ENCODE measurements at regions not wholly inside any gene's neighbourhood (a gene's known extent, or its start where the extent isn't known, plus 50 kb on each side); places are given as distances from the start of the nearest gene placed in this dataset.
A peak's percentile ranks its signal among the peaks of the same experiment; 100 is the strongest.

DNA sequence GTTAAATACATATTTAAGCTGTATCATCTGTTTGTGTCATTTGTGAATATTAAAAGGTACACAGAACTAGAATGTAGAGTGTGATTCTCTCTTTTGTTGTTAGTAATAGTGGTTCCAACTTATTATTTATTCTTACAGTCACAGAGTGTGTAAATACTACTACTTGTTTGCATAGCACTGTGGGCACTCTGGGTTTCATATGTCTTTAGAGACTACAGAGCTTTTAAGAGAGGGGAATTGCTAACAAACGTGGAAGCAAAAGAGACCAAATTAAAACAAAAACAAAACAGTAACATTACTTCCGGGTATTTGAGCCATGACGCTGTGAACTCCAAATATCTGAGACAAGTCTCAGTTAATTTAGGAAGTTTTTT, 828.0 kb upstream of the DPPA4 start:
- TF ChIP-seq, protein P1, sequence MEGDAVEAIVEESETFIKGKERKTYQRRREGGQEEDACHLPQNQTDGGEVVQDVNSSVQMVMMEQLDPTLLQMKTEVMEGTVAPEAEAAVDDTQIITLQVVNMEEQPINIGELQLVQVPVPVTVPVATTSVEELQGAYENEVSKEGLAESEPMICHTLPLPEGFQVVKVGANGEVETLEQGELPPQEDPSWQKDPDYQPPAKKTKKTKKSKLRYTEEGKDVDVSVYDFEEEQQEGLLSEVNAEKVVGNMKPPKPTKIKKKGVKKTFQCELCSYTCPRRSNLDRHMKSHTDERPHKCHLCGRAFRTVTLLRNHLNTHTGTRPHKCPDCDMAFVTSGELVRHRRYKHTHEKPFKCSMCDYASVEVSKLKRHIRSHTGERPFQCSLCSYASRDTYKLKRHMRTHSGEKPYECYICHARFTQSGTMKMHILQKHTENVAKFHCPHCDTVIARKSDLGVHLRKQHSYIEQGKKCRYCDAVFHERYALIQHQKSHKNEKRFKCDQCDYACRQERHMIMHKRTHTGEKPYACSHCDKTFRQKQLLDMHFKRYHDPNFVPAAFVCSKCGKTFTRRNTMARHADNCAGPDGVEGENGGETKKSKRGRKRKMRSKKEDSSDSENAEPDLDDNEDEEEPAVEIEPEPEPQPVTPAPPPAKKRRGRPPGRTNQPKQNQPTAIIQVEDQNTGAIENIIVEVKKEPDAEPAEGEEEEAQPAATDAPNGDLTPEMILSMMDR (IDR thresholded peaks at IDR 0.05; ENCODE audit: low read depth, low read length) = no peak
- H3K4me3 ChIP-seq (ENCODE audit: low read depth, low read length) = no peak overlapping the region
- in situ Hi-C loops (cut with HindIII; ENCODE audit: low sequenced_read_pairs) = no loop called here

DNA sequence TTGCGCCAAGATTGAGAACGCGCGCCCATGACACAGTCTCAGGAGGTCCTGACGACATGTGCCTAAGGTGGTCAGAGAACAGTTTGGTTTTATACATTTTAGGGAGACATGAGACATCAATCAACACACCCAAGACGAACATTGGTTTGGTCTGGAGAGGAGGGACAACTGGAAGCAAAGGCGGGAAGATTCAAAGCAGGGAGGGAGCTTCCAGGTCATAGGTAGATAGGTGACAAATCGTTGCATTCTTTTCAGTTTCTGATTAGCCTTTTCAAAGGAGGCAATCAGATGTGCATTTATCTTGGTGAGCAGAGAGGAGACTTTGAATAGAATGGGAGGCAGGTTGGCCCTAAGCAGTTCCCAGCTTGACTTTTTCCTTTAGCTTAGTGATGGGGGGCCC, 828.4 kb upstream of the DPPA4 start:
- TF ChIP-seq, protein P1 (IDR thresholded peaks at IDR 0.05; ENCODE audit: low read depth, low read length) = no peak
- no peak for DNase-seq (ENCODE audit: low read depth, low spot score)
- in situ Hi-C loops (cut with HindIII; ENCODE audit: low sequenced_read_pairs) = no loop called here
- H3K4me3 ChIP-seq (ENCODE audit: low read depth, low read length) = no peak overlapping the region

More for the DNA sequence above, 828.0 kb upstream of the DPPA4 start:
- DNase-seq (ENCODE audit: low read depth, low spot score) = peak; percentile 14

DNA sequence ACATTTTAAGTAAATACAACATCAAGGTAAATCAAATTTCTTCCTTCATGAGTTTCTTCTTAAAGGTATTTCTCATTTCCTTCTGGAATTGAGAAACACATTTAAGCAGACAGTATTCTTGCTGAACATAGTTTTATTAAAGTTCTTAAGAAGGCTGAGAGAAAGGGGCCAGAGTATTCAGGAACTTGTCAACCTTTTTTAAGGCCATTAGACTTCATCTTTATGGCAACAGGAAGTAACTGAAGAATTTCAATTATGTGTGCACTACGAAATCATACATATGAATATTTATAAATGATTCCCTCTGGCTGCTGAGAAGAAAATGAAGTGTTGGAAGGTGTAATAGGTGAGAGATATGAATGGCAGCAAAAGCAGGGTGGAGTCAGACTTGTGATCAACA, 829.4 kb upstream of the DPPA4 start:
- H3K4me3 ChIP-seq (ENCODE audit: low read depth, low read length) = no peak overlapping the region
- TF ChIP-seq, protein P1 (IDR thresholded peaks at IDR 0.05; ENCODE audit: low read depth, low read length) = no peak
- in situ Hi-C loops (cut with HindIII; ENCODE audit: low sequenced_read_pairs) = no loop called here
- DNase-seq (ENCODE audit: low read depth, low spot score) = no peak

DNA sequence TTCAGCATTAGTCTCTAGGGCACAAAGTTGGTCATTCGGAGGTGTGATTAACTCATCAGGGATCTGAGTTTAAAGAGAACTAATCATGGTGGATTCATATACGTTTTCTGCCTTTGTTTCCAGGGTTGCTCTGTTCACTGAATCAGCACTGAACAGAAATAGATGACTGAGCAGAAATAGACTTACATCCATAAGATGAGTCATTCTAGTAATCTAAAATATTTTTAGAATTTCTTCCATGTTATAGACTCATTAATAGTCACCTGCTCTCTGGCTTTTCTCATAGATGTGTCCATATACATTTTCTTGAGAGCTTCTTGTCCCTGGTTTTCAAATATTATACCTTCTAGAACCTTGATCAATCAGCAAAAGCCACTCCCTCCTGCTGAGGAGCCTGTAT, 837.6 kb upstream of the DPPA4 start:
- TF ChIP-seq, protein P1 (IDR thresholded peaks at IDR 0.05; ENCODE audit: low read depth, low read length) = no peak
- no peak for DNase-seq (ENCODE audit: low read depth, low spot score)
- H3K4me3 ChIP-seq (ENCODE audit: low read depth, low read length) = no peak overlapping the region
- in situ Hi-C loops (cut with HindIII; ENCODE audit: low sequenced_read_pairs) = no loop called here

DNA sequence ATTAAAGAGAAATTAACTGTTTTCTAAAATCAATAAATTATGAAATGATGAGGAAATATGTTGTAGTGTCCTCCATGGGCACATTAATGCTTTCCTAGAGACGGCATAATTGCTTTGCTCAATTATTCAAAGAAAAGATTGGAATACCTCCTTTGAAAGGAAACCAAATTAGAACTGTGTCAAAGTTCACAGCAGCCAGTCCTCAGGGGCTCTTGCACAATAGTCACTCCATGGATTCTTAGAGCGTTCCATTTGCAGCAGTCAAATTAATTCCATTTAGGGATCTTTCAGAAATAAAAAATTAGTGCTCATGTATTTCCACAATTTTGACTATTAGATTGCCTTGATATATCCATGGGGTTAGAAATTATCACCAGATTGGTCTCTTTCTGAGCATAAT, 841.6 kb upstream of the DPPA4 start:
- in situ Hi-C loops (cut with HindIII; ENCODE audit: low sequenced_read_pairs) = no loop called here
- TF ChIP-seq, protein P1 (IDR thresholded peaks at IDR 0.05; ENCODE audit: low read depth, low read length) = no peak
- no peak for DNase-seq (ENCODE audit: low read depth, low spot score)
- H3K4me3 ChIP-seq (ENCODE audit: low read depth, low read length) = no peak overlapping the region

DNA sequence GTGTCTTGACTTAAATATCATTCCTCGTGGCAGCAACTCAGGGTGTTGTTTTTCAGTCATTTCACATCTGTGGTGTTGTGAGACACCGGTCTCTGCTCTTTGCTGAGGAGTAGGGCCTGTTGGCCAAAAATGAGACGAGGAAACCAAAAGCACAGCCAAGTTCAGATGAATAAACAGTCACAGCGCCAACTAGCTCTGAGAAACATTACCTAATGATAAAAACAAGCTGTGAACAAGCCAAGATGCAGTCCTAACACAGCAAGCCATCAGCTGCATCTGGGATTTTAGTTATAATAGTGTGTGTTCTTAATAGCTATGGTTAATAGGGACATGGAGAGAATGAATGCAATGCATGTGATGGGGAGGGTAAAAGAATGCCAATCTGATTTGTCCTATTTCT, 843.4 kb upstream of the DPPA4 start:
- TF ChIP-seq, protein P1 (IDR thresholded peaks at IDR 0.05; ENCODE audit: low read depth, low read length) = no peak
- in situ Hi-C loops (cut with HindIII; ENCODE audit: low sequenced_read_pairs) = no loop called here
- no peak overlapping the region for H3K4me3 ChIP-seq (ENCODE audit: low read depth, low read length)
- DNase-seq (ENCODE audit: low read depth, low spot score) = peak; percentile 49

DNA sequence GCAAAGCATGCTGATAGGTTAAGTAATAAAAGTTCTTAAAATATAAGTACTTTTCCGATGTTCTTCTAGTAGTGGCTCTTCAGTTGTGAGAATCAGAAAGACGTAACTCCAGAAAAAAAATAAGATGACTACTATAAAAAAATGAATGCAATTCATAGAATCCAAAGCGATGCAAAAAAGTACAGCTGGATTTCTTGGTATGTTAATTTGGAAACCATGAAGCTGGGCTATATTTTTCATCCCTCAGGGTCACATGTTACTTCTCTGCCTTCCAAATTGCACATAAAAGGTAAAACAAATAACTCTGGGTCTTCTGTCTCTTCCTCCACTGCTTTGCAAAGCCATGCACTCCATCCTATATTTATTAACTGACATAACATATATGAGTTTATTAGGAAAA, 843.9 kb upstream of the DPPA4 start:
- TF ChIP-seq, protein P1 (IDR thresholded peaks at IDR 0.05; ENCODE audit: low read depth, low read length) = no peak
- in situ Hi-C loops (cut with HindIII; ENCODE audit: low sequenced_read_pairs) = no loop called here
- no peak overlapping the region for H3K4me3 ChIP-seq (ENCODE audit: low read depth, low read length)
- DNase-seq (ENCODE audit: low read depth, low spot score) = no peak
